ENCODE measurements at regions not wholly inside any gene's neighbourhood (a gene's known extent, or its start where the extent isn't known, plus 50 kb on each side); places are given as distances from the start of the nearest gene placed in this dataset.
A peak's percentile ranks its signal among the peaks of the same experiment; 100 is the strongest.

- no peaks in the 10 kb centered on the region for H3K27me3 Mint-ChIP-seq (ENCODE audit: unreplicated experiment)
- TF ChIP-seq, protein P1, sequence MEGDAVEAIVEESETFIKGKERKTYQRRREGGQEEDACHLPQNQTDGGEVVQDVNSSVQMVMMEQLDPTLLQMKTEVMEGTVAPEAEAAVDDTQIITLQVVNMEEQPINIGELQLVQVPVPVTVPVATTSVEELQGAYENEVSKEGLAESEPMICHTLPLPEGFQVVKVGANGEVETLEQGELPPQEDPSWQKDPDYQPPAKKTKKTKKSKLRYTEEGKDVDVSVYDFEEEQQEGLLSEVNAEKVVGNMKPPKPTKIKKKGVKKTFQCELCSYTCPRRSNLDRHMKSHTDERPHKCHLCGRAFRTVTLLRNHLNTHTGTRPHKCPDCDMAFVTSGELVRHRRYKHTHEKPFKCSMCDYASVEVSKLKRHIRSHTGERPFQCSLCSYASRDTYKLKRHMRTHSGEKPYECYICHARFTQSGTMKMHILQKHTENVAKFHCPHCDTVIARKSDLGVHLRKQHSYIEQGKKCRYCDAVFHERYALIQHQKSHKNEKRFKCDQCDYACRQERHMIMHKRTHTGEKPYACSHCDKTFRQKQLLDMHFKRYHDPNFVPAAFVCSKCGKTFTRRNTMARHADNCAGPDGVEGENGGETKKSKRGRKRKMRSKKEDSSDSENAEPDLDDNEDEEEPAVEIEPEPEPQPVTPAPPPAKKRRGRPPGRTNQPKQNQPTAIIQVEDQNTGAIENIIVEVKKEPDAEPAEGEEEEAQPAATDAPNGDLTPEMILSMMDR (IDR thresholded peaks at IDR 0.05; ENCODE audit: unreplicated experiment) = no peak
- no peaks in the 10 kb centered on the region for H3K4me1 Mint-ChIP-seq (ENCODE audit: unreplicated experiment)
- no peaks in the 10 kb centered on the region for H3K9me3 Mint-ChIP-seq (ENCODE audit: unreplicated experiment)
- no peak overlapping the region for H3K4me3 Mint-ChIP-seq (ENCODE audit: unreplicated experiment)
- no peak for DNase-seq (ENCODE audit: low spot score)
- H3K27ac Mint-ChIP-seq (ENCODE audit: unreplicated experiment) = no peak overlapping the region
- no peaks in the 10 kb centered on the region for H3K36me3 Mint-ChIP-seq (ENCODE audit: low read depth, unreplicated experiment)
These were observed 183.4 kb downstream of the KIF26A start for GRCh38 chr14:104321802-104322130.

DNA sequence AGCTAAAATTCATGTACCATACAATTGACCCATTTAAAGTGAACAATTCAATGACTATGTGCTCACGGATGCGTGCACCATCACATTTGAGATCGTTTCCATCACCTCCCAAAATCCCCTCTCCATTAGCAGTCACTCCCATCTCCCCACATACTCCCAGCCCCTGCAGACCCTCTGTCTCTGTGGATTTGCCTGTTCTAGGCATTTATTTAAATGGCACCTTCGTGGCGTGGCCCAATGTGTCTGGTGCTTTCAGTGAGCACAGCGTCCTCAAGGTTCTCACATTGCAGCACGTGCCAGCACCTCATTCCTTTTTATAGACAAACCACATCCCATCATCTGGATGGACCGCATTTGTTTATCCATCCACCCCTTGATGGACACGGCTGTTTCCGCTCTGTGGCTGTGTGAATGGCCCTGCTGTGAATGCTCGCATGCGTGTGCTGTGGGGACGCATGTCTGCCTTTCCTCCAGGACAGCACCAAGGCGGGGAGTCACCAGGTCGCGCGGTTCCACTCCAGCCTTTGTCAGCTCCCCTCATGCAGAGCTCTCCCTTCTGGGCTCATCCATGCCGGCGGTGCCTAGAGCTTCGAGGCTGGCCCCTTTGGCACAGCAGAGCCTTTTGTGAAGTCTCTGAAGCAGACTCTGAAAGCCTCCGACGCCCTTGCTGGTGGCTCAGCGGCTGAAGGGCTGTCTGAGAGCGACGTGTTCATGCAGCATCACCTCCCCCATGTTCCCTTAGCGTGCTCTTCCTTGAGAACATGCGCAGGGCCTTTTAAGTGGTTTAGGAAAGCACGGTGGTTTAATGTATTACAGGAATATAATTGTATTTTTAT lies 184.4 kb downstream of the KIF26A start:
- no peak overlapping the region for H3K4me3 Mint-ChIP-seq (ENCODE audit: unreplicated experiment)
- DNase-seq (ENCODE audit: low spot score) = peak; percentile 1
- no peaks in the 10 kb centered on the region for H3K4me1 Mint-ChIP-seq (ENCODE audit: unreplicated experiment)
- no peaks in the 10 kb centered on the region for H3K9me3 Mint-ChIP-seq (ENCODE audit: unreplicated experiment)
- H3K27me3 Mint-ChIP-seq (ENCODE audit: unreplicated experiment) = no peaks in the 10 kb centered on the region
- no peaks in the 10 kb centered on the region for H3K36me3 Mint-ChIP-seq (ENCODE audit: low read depth, unreplicated experiment)
- H3K27ac Mint-ChIP-seq (ENCODE audit: unreplicated experiment) = no peak overlapping the region
- TF ChIP-seq, protein P1 (IDR thresholded peaks at IDR 0.05; ENCODE audit: unreplicated experiment) = no peak

DNA sequence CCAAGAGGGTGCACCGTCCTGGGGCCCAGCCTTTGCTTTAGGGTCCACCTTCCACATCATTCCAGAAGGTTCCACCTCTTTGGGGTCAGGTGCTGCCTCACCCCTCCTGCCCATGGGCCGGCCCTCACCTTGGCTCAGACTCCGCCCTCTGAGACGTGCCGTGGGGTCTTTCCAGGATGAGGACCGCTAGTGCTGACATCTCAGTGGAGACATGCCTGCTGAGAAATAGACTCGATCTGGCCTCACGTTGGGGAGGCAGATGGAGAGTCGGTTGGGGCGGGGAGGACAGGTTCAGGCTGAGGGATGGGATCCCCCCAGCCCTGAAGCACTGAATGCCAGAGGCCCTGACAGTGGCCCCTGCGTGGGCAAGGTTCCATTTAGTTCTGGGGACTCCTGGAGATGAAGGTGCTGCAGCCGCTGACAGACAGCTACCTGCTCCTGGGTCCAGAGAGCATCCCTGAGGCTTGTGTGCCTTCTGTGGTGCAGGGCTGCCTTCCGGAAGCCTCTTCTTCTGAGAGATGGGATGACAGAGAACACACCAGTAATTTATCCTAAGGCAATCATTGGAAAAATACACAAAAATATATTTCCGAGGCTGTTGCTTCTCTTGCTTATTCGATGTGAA lies 185.3 kb downstream of the KIF26A start:
- no peak overlapping the region for H3K27ac Mint-ChIP-seq (ENCODE audit: unreplicated experiment)
- no peak overlapping the region for H3K4me3 Mint-ChIP-seq (ENCODE audit: unreplicated experiment)
- H3K4me1 Mint-ChIP-seq (ENCODE audit: unreplicated experiment) = peaks cover 3% of the 10 kb centered on the region
- no peak for DNase-seq (ENCODE audit: low spot score)
- no peaks in the 10 kb centered on the region for H3K9me3 Mint-ChIP-seq (ENCODE audit: unreplicated experiment)
- TF ChIP-seq, protein P1 (IDR thresholded peaks at IDR 0.05; ENCODE audit: unreplicated experiment) = no peak
- no peaks in the 10 kb centered on the region for H3K36me3 Mint-ChIP-seq (ENCODE audit: low read depth, unreplicated experiment)
- no peaks in the 10 kb centered on the region for H3K27me3 Mint-ChIP-seq (ENCODE audit: unreplicated experiment)

- no peak overlapping the region for H3K27ac Mint-ChIP-seq (ENCODE audit: unreplicated experiment)
- H3K36me3 Mint-ChIP-seq (ENCODE audit: low read depth, unreplicated experiment) = no peaks in the 10 kb centered on the region
- DNase-seq (ENCODE audit: low spot score) = no peak
- peaks cover 3% of the 10 kb centered on the region for H3K27me3 Mint-ChIP-seq (ENCODE audit: unreplicated experiment)
- TF ChIP-seq, protein P1 (IDR thresholded peaks at IDR 0.05; ENCODE audit: unreplicated experiment) = no peak
- no peak overlapping the region for H3K4me3 Mint-ChIP-seq (ENCODE audit: unreplicated experiment)
- peaks cover 3% of the 10 kb centered on the region for H3K4me1 Mint-ChIP-seq (ENCODE audit: unreplicated experiment)
- no peaks in the 10 kb centered on the region for H3K9me3 Mint-ChIP-seq (ENCODE audit: unreplicated experiment)
These were observed 188.5 kb downstream of the KIF26A start for GRCh38 chr14:104326848-104327247.

- TF ChIP-seq, protein P1 (IDR thresholded peaks at IDR 0.05; ENCODE audit: unreplicated experiment) = no peak
- Mint-ChIP-seq H3K4me1 (ENCODE audit: unreplicated experiment) (peaks cover 3% of the 10 kb centered on the region), H3K27ac (ENCODE audit: unreplicated experiment) (no peak overlapping the region), H3K36me3 (ENCODE audit: low read depth, unreplicated experiment) (no peaks in the 10 kb centered on the region), H3K4me3 (ENCODE audit: unreplicated experiment) (no peak overlapping the region), H3K27me3 (ENCODE audit: unreplicated experiment) (peaks cover 3% of the 10 kb centered on the region), H3K9me3 (ENCODE audit: unreplicated experiment) (no peaks in the 10 kb centered on the region)
- no peak for DNase-seq (ENCODE audit: low spot score)
These were observed 190.2 kb downstream of the KIF26A start for GRCh38 chr14:104328607-104329006.

Measured in endothelial cell (in vitro differentiated cells).